Occipital lobe (tissue), 1 donor: ENCODE measurements at regions not wholly inside any gene's neighbourhood (a gene's known extent, or its start where the extent isn't known, plus 50 kb on each side); places are given as distances from the start of the nearest gene placed in this dataset.

Experiments
- DNase-seq: peaks from one replicate; lab custom pipeline; 2025; lab: John Stamatoyannopoulos, UW

GRCh38 chr13:107395927-107396662, 819.2 kb downstream of the LIG4 start:
- DNase-seq = no peak

- DNase-seq = no peak
Observed at GRCh38 chr13:107392205-107392604, 823.1 kb downstream of the LIG4 start.

- DNase-seq = no peak
Observed at GRCh38 chr13:107387525-107387924, 819.6 kb upstream of the ARGLU1 start.

GRCh38 chr13:107379407-107380155, 811.6 kb upstream of the ARGLU1 start:
- DNase-seq = no peak

GRCh38 chr13:107376341-107377125, 808.6 kb upstream of the ARGLU1 start:
- no peak for DNase-seq

- no peak for DNase-seq
Observed at GRCh38 chr13:107375701-107376340, 807.9 kb upstream of the ARGLU1 start.

- no peak for DNase-seq
Observed at GRCh38 chr13:107374038-107374437, 806.1 kb upstream of the ARGLU1 start.

- DNase-seq = peak; percentile 5
Observed at GRCh38 chr13:107373551-107373950, 805.6 kb upstream of the ARGLU1 start.

GRCh38 chr13:107370015-107370785, 802.3 kb upstream of the ARGLU1 start:
- no peak for DNase-seq

- DNase-seq = no peak
Observed at GRCh38 chr13:107367258-107367657, 799.3 kb upstream of the ARGLU1 start.

GRCh38 chr13:107365466-107366215, 797.7 kb upstream of the ARGLU1 start:
- DNase-seq = no peak

GRCh38 chr13:107364658-107365057, 796.7 kb upstream of the ARGLU1 start:
- DNase-seq = no peak

- DNase-seq = no peak
Observed at GRCh38 chr13:107361666-107362065, 793.7 kb upstream of the ARGLU1 start.

- DNase-seq = no peak
Observed at GRCh38 chr13:107360010-107360409, 792.1 kb upstream of the ARGLU1 start.

- DNase-seq = no peak
Observed at GRCh38 chr13:107358866-107359265, 790.9 kb upstream of the ARGLU1 start.

- no peak for DNase-seq
Observed at GRCh38 chr13:107351305-107351704, 783.4 kb upstream of the ARGLU1 start.

GRCh38 chr13:107348925-107349324, 781.0 kb upstream of the ARGLU1 start:
- no peak for DNase-seq

- no peak for DNase-seq
Observed at GRCh38 chr13:107348471-107348870, 780.5 kb upstream of the ARGLU1 start.

- DNase-seq = no peak
Observed at GRCh38 chr13:107347641-107348369, 779.9 kb upstream of the ARGLU1 start.
